GM18519 (cell line): ENCODE measurements at regions not wholly inside any gene's neighbourhood (a gene's known extent, or its start where the extent isn't known, plus 50 kb on each side); places are given as distances from the start of the nearest gene placed in this dataset.
A peak's percentile ranks its signal among the peaks of the same experiment; 100 is the strongest.

Source experiments
- ATAC-seq: cut with Tn5 transposase; IDR thresholded peaks from one replicate; pipeline ENCODE4 v1.9.1; 2021; ENCODE audit warnings: mild to moderate bottlenecking, moderate library complexity; ENCODE audit not compliant: unreplicated experiment, low FRiP score

DNA sequence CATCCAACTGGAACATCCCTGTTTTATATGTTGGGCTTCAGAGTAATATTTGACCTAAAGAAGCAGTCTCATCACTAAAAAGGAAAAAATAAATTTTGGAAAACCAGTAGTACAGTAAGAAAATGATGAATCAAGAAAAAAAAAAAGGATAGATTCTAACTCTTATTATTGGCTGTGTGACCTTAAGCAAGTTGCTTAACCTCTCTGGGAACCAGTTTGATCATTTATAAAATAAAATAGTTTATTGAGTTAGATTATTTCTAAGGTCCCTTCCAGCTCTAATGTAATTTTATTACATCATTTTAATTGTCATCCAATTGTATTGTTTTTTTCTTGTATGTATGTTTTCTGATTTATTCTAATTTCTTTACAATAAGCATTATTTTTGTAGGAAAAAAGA is 127.0 kb downstream of the PRELID2 start:
- ATAC-seq, result no peak

DNA sequence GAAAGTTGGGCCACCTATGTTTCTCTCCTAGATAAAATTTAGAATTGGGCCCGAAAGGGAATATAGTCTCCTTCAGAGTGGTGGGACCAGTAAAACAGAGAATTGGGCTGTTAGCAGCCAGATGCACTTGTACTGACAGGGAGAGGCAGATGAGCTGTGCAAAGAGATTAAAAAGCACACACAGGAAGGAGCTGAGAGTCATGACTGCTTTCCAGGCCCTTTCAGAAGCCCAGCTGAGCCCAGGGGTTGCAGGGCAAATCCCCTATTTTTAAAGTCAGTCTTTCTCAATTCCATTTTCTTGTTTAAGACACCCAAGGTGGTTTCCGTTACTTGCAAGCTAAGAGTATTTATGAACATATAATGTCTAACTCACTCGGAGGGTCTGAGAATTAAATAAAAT is 130.4 kb downstream of the PRELID2 start:
- no peak for ATAC-seq

GRCh38 chr5:145703856-145704255 is 131.3 kb downstream of the PRELID2 start:
- ATAC-seq, result no peak

- no peak for ATAC-seq
Observed at GRCh38 chr5:145701404-145701803, 133.7 kb downstream of the PRELID2 start.

DNA sequence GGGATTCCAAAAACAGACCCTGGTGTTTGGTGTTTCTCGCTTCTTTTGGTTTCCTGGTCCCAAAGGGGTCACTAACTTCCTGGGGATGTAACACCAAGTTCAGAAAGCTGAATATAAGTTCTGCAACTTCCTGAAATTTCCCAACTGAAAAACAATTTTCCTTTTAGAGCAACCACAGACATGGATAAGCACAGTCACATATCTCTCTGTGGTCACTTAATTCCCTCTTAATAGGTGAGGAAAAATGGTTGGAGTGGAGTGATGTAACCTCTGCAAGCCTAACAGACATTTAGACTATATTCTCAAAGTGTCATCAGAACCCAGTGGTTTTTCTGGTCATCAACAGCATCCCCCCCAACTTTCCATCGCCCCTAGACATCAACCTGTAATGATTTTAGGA is 135.3 kb downstream of the PRELID2 start:
- ATAC-seq, result no peak

- ATAC-seq, result peak; percentile 66
Observed at GRCh38 chr5:145697251-145697990, 137.7 kb downstream of the PRELID2 start.

DNA sequence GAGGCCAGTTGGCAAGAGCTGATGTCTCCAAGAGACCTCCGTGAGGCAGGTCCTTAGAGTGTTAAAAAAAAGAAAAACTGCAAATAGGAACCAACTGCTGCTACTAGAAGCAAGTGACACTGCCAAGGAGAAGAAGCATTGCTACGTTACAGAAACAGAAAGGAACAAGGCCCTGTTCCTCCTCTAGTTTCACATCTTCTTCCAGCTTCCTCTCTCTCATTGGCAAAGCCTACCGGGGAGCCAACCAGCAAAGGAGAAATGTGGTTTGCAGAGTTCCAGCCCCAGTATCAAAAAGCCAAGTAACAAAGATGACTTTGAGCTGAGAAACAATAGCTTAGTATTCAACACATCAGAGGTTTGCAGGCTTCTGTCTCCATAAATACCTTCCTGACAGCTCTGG is 145.9 kb downstream of the PRELID2 start:
- ATAC-seq, result peak; percentile 81

DNA sequence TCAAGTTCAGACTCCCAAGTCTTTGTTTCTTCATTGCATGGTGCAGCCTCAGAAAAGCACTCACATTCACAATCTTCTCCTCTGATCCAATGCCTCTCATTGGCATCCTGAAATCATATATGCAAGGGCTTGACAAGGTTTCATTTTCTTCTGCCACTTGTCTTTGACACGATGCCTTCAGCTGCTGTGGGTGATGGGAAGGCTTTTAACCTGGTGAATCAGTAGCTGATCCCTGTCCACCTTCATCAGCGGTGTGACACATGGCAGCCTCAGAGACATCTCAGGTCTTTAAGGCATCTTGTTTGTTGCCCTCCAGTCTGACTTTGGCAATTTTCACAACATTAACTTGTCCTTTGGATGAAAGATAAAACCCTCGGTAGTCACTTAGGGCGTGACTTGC is 147.2 kb downstream of the PRELID2 start:
- ATAC-seq, result no peak

- ATAC-seq, result no peak
Observed at GRCh38 chr5:145685417-145685816, 149.7 kb downstream of the PRELID2 start.

GRCh38 chr5:145683431-145683830 is 151.7 kb downstream of the PRELID2 start:
- no peak for ATAC-seq

GRCh38 chr5:145682197-145682899 is 152.8 kb downstream of the PRELID2 start:
- no peak for ATAC-seq

GRCh38 chr5:145681686-145682085 is 153.5 kb downstream of the PRELID2 start:
- peak; percentile 99 for ATAC-seq

DNA sequence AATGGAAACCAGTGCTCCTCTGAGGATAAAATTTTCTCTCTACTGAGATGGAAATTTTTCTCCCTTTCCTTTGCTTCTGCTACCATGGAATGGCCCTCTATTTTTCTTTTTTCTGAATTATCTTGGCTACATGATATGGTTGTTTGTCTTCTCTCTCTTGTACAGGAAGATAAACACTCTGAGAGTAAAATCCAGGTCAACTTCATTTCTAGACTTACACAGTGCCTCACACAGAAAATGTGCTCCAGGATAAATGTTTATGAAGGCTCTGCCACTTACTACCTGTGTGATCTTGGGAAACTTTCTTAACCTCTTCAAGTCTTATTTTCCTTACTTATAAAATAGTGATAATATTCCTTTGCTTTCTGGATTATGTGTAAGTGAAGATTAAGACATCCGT is 153.9 kb downstream of the PRELID2 start:
- ATAC-seq, result no peak

DNA sequence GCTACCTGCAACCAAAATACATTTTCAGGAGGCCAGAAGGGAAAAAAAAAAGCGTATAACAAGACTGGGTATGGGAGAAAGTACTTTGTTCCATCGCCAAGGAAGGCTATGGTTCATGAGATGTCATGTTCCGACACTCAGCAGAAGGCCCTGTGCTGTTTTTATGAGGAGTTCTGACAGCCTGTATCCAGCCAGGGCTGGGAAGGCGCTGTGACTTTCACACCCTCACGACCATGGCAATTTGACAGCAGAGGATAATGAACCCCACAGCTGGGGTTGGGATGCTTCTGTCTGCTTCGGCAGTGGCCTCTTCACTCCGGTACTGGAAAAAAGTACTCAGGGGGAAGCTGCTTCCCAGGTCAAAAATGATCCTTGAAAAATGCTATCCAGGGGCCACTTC is 154.4 kb downstream of the PRELID2 start:
- no peak for ATAC-seq

GRCh38 chr5:145680169-145680568 is 155.0 kb downstream of the PRELID2 start:
- no peak for ATAC-seq

DNA sequence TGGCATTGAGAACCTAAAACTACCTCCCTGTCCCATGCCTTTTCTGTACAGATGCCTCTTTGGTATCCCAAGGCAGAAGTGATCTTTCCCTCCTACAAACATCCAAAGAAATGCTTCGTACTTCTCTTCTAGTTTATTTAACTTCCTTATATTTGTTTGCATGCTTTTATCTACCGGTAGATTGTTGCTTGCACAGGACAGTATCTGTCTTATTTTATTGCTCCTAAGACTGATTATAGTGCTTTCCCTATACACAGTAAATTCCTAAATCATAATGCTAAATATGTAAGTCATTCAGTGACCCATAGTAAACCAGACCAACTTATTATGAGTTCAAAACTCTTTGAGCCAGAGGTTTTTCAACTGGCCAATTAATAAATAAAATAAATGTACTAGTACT is 156.9 kb downstream of the PRELID2 start:
- ATAC-seq, result no peak

- ATAC-seq, result no peak
Observed at GRCh38 chr5:145673786-145674185, 161.4 kb downstream of the PRELID2 start.

DNA sequence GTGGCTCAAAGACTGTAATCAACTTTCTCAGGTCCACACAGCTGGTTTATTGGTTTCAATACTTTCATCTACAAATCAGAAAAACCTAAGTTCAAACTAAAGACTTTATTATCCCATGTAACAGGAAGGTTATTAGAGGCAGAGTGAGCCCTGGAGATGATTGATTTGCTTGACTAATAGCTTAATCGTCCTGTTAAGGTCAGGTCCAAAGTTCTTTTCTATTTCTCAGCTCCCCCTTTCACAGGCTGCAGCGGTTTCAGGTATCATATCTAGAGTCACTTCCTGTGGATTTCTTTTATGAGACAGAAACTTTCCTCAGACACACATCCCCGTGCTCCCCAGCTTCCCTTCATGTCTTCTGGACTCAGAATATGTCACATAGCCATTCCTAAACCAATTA is 166.4 kb downstream of the PRELID2 start:
- no peak for ATAC-seq

DNA sequence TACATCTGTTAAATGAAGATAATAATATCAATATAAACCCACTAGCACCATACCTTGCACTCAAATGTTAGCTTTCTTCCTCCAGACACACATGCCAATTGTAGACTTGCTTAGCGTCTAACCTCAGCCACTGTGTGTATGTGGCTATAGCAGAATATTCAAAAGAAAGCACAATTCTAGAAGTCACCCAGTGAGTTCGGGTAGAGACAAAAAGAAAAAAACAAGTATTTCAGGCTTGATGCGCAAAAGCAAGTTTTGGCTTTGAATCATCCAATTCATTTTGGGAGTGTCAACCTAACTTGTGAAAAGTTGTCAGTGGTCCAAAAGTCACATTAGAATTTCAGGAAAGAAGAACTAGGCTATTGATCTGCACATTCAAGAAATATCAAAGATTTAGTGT is 167.4 kb downstream of the PRELID2 start:
- ATAC-seq, result no peak

- ATAC-seq, result no peak
Observed at GRCh38 chr5:145666591-145666990, 168.6 kb downstream of the PRELID2 start.

GRCh38 chr5:145661737-145662485 is 173.2 kb downstream of the PRELID2 start:
- no peak for ATAC-seq
